ENCODE measurements at regions not wholly inside any gene's neighbourhood (a gene's known extent, or its start where the extent isn't known, plus 50 kb on each side); places are given as distances from the start of the nearest gene placed in this dataset.

GRCh38 chr1:25073640-25074270 lies 143.7 kb upstream of the RUNX3 start:
- H3K4me2 ChIP-seq (ENCODE audit: extremely low read depth, insufficient read depth, low read length): no peak overlapping the region
- H3K79me2 ChIP-seq (ENCODE audit: control insufficient read depth, insufficient read depth, low read length): no peaks in the 10 kb centered on the region
- H4K20me1 ChIP-seq (ENCODE audit: control insufficient read depth, extremely low read depth, insufficient read depth, low read length): no peaks in the 10 kb centered on the region
- H2AFZ ChIP-seq (ENCODE audit: low read length): no peak overlapping the region
- no peaks in the 10 kb centered on the region for H3K9me3 ChIP-seq (ENCODE audit: control insufficient read depth, insufficient read depth, low read depth, low read length)
- no peak overlapping the region for H3K27ac ChIP-seq (ENCODE audit: insufficient read depth, low read length)
- H3K4me1 ChIP-seq (ENCODE audit: control insufficient read depth, extremely low read depth, insufficient read depth, low read length): no peaks in the 10 kb centered on the region
- no peak overlapping the region for H3K4me3 ChIP-seq (replicated peaks in 1 of 4; ENCODE audit: control extremely low read depth in 1 of 4, insufficient read depth in 1 of 4, low read depth in 3 of 4, low read length in 4 of 4)
- TF ChIP-seq, protein P1, sequence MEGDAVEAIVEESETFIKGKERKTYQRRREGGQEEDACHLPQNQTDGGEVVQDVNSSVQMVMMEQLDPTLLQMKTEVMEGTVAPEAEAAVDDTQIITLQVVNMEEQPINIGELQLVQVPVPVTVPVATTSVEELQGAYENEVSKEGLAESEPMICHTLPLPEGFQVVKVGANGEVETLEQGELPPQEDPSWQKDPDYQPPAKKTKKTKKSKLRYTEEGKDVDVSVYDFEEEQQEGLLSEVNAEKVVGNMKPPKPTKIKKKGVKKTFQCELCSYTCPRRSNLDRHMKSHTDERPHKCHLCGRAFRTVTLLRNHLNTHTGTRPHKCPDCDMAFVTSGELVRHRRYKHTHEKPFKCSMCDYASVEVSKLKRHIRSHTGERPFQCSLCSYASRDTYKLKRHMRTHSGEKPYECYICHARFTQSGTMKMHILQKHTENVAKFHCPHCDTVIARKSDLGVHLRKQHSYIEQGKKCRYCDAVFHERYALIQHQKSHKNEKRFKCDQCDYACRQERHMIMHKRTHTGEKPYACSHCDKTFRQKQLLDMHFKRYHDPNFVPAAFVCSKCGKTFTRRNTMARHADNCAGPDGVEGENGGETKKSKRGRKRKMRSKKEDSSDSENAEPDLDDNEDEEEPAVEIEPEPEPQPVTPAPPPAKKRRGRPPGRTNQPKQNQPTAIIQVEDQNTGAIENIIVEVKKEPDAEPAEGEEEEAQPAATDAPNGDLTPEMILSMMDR (conservative IDR thresholded peaks at IDR 0.05 in 1 of 2, IDR thresholded peaks at IDR 0.05 in 1 of 2; ENCODE audit: low read depth in 1 of 2, low read length in 2 of 2): no peak
- TF ChIP-seq EZH2 (IDR thresholded peaks at IDR 0.05; ENCODE audit: low read length, missing control alignments): no peak
- no peak overlapping the region for H3K9ac ChIP-seq (ENCODE audit: insufficient read depth, low read length)
- H3K36me3 ChIP-seq (ENCODE audit: control insufficient read depth, insufficient read depth, low read length): no peaks in the 10 kb centered on the region
- no peaks in the 10 kb centered on the region for H3K27me3 ChIP-seq (ENCODE audit: control insufficient read depth, insufficient read depth, low read length)
- DNase-seq (ENCODE audit: low read depth in 2 of 2): no peak

DNA sequence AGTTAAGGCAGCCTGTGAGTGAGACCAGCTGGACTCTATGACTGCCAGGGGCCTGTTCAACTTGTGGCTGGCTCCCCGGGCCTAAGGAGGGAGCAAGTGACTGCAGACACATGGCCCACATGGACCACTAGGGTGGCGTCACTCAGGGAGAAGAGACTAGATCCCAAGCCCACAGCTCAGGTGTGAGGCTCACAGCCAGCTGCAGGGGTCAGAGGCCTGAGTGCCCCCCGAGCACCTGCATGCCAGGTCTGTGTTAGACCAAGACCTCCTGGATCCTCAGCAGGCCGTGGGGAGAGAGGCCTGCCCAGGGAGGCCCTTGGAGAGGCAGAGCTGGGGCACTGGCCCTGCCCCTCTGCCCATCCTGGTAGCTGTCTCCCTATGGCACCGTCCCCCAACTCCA lies 142.4 kb upstream of the RUNX3 start:
- Histone ChIP-seq H3K27me3 (ENCODE audit: control insufficient read depth, insufficient read depth, low read length) (no peaks in the 10 kb centered on the region), H3K9ac (ENCODE audit: insufficient read depth, low read length) (no peak overlapping the region), H3K4me3 (replicated peaks in 1 of 4; ENCODE audit: control extremely low read depth in 1 of 4, insufficient read depth in 1 of 4, low read depth in 3 of 4, low read length in 4 of 4) (no peak overlapping the region), H3K79me2 (ENCODE audit: control insufficient read depth, insufficient read depth, low read length) (no peaks in the 10 kb centered on the region), H3K4me2 (ENCODE audit: extremely low read depth, insufficient read depth, low read length) (no peak overlapping the region), H3K4me1 (ENCODE audit: control insufficient read depth, extremely low read depth, insufficient read depth, low read length) (no peaks in the 10 kb centered on the region), H2AFZ (ENCODE audit: low read length) (no peak overlapping the region), H3K36me3 (ENCODE audit: control insufficient read depth, insufficient read depth, low read length) (no peaks in the 10 kb centered on the region), H3K9me3 (ENCODE audit: control insufficient read depth, insufficient read depth, low read depth, low read length) (no peaks in the 10 kb centered on the region), H4K20me1 (ENCODE audit: control insufficient read depth, extremely low read depth, insufficient read depth, low read length) (no peaks in the 10 kb centered on the region), H3K27ac (ENCODE audit: insufficient read depth, low read length) (no peak overlapping the region)
- TF ChIP-seq EZH2 (IDR thresholded peaks at IDR 0.05; ENCODE audit: low read length, missing control alignments): no peak
- TF ChIP-seq, protein P1 (conservative IDR thresholded peaks at IDR 0.05 in 1 of 2, IDR thresholded peaks at IDR 0.05 in 1 of 2; ENCODE audit: low read depth in 1 of 2, low read length in 2 of 2): no peak
- no peak for DNase-seq (ENCODE audit: low read depth in 2 of 2)

DNA sequence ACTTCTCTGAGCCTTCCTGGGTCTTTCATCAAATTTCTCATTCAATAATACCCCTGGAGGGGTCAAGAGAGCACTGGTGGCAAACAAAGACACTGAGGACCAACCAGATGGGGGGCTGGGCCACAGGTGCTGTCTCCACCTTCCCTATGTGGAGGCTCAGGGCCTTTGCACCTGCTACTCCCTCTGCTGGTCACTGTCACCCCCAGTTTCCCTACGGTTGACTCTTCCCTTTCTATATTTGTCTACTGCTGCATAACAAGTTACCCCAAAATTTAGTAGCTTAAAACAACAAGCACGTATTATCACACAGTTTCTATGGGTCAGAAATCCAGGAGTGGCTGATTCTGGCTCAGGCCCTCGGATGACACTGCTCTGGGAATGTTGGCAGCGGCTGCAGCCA lies 138.8 kb upstream of the RUNX3 start:
- TF ChIP-seq, protein P1 (conservative IDR thresholded peaks at IDR 0.05 in 1 of 2, IDR thresholded peaks at IDR 0.05 in 1 of 2; ENCODE audit: low read depth in 1 of 2, low read length in 2 of 2): no peak
- TF ChIP-seq EZH2 (IDR thresholded peaks at IDR 0.05; ENCODE audit: low read length, missing control alignments): no peak
- no peak overlapping the region for H3K27ac ChIP-seq (ENCODE audit: insufficient read depth, low read length)
- no peak overlapping the region for H3K4me2 ChIP-seq (ENCODE audit: extremely low read depth, insufficient read depth, low read length)
- no peaks in the 10 kb centered on the region for H3K9me3 ChIP-seq (ENCODE audit: control insufficient read depth, insufficient read depth, low read depth, low read length)
- no peaks in the 10 kb centered on the region for H3K4me1 ChIP-seq (ENCODE audit: control insufficient read depth, extremely low read depth, insufficient read depth, low read length)
- no peaks in the 10 kb centered on the region for H3K79me2 ChIP-seq (ENCODE audit: control insufficient read depth, insufficient read depth, low read length)
- no peak overlapping the region for H3K4me3 ChIP-seq (replicated peaks in 1 of 4; ENCODE audit: control extremely low read depth in 1 of 4, insufficient read depth in 1 of 4, low read depth in 3 of 4, low read length in 4 of 4)
- no peaks in the 10 kb centered on the region for H4K20me1 ChIP-seq (ENCODE audit: control insufficient read depth, extremely low read depth, insufficient read depth, low read length)
- peaks cover 14% of the 10 kb centered on the region for H3K27me3 ChIP-seq (ENCODE audit: control insufficient read depth, insufficient read depth, low read length)
- H3K36me3 ChIP-seq (ENCODE audit: control insufficient read depth, insufficient read depth, low read length): no peaks in the 10 kb centered on the region
- DNase-seq (ENCODE audit: low read depth in 2 of 2): no peak
- H2AFZ ChIP-seq (ENCODE audit: low read length): no peak overlapping the region
- no peak overlapping the region for H3K9ac ChIP-seq (ENCODE audit: insufficient read depth, low read length)
